ENCODE measurements at regions not wholly inside any gene's neighbourhood (a gene's known extent, or its start where the extent isn't known, plus 50 kb on each side); places are given as distances from the start of the nearest gene placed in this dataset.
A peak's percentile ranks its signal among the peaks of the same experiment; 100 is the strongest.

DNA sequence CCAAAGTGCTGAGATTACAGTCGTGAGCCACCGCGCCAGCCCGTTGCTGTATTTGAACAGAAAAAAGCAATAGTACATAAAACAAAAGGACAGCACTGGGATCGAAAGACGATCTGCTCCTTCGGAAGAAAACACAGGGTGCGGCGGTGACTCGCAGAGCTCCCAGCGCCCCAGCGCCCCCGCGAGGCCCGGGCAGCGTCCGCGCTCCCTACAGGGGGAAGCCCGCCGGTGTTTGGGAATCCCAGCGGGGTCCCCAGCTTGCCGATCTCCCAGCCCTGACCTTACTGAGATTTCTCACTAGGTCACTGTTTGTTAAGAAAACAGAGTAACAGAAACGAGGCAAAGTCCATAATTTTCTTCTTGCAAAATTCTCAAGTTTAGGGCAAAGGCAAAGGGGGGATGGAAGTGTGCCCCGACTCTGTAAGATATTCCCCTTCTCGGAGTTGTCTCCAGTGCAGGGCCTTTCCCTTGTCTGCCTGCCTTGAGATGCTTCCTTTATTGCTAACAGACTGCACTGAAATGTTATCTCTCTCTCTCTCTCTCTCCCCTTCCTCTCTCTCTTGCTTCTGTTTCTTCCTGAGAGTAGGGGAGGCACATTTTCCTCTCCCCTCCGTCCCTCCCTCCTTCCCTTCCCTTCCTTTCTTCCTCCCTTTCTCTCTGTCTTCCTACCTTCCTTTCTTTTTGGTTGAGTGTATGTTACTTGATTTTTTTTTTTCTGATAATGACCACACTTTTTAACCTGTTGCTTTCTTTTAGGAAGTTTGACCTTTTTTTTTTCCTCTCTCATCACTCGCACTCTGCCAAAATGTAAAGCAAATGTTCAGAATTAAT is 91.9 kb downstream of the TMEM30B start:
- no peak for TF ChIP-seq JUND (IDR thresholded peaks at IDR 0.05; ENCODE audit: low read length)
- TF ChIP-seq RAD21 (IDR thresholded peaks at IDR 0.05 in 1 of 2, conservative IDR thresholded peaks at IDR 0.05 in 1 of 2; ENCODE audit: low read depth in 2 of 2, low read length in 2 of 2) = peak; percentile 59 to 76
- TF ChIP-seq POLR2A (IDR thresholded peaks at IDR 0.05; ENCODE audit: control extremely low read depth in 1 of 2, low read depth in 2 of 2, low read length in 2 of 2) = no peak
- no peak for TF ChIP-seq EP300 (IDR thresholded peaks at IDR 0.05; ENCODE audit: borderline replicate concordance in 1 of 2, low read depth in 2 of 2, low read length in 2 of 2)
- TF ChIP-seq CTCF (IDR thresholded peaks at IDR 0.05; ENCODE audit: control extremely low read depth in 1 of 3, insufficient read depth in 1 of 3, low read depth in 1 of 3, low read length in 3 of 3) = peak; percentile 49 to 62 (median 55)
- TF ChIP-seq ZNF274 (IDR thresholded peaks at IDR 0.05; ENCODE audit: borderline replicate concordance, extremely low read depth, low read length) = no peak
- TF ChIP-seq POLR2AphosphoS5 (IDR thresholded peaks at IDR 0.05; ENCODE audit: low read depth, low read length) = no peak
- TF ChIP-seq EZH2 (IDR thresholded peaks at IDR 0.05; ENCODE audit: low read depth, low read length, severe bottlenecking) = no peak
- TF ChIP-seq YY1 (IDR thresholded peaks at IDR 0.05; ENCODE audit: low read depth, low read length) = no peak
- TF ChIP-seq CREB1 (IDR thresholded peaks at IDR 0.05) = no peak; the same call in 1 of the 2 replicates
